ENCODE measurements at regions not wholly inside any gene's neighbourhood (a gene's known extent, or its start where the extent isn't known, plus 50 kb on each side); places are given as distances from the start of the nearest gene placed in this dataset.
"Not testable (repeated sequence)": the region's sequence is repeated elsewhere in the genome, so short reads cannot be mapped to it uniquely, and the experiment has no call there.

GRCh38 chr13:90311929-90312328 is 1035.6 kb upstream of the MIR17HG start:
- DNase-seq: no peak

GRCh38 chr13:90315061-90315460 is 1032.4 kb upstream of the MIR17HG start:
- DNase-seq: no peak

GRCh38 chr13:90320664-90321063 is 1026.8 kb upstream of the MIR17HG start:
- no peak for DNase-seq

GRCh38 chr13:90321281-90321931 is 1026.1 kb upstream of the MIR17HG start:
- no peak for DNase-seq

GRCh38 chr13:90329641-90330040 is 1017.8 kb upstream of the MIR17HG start:
- DNase-seq: no peak

- no peak for DNase-seq
These were observed 1015.5 kb upstream of the MIR17HG start for GRCh38 chr13:90331974-90332373.

GRCh38 chr13:90336507-90336906 is 1011.0 kb upstream of the MIR17HG start:
- DNase-seq: no peak

GRCh38 chr13:90341348-90341747 is 1006.1 kb upstream of the MIR17HG start:
- not testable (repeated sequence) for DNase-seq

GRCh38 chr13:90348477-90349136 is 998.9 kb upstream of the MIR17HG start:
- not testable (repeated sequence) for DNase-seq

GRCh38 chr13:90352763-90353162 is 994.7 kb upstream of the MIR17HG start:
- DNase-seq: no peak

GRCh38 chr13:90355162-90355751 is 992.2 kb upstream of the MIR17HG start:
- no peak for DNase-seq

- DNase-seq: no peak
These were observed 986.7 kb upstream of the MIR17HG start for GRCh38 chr13:90360785-90361184.

- DNase-seq: no peak
These were observed 984.8 kb upstream of the MIR17HG start for GRCh38 chr13:90362707-90363106.

- no peak for DNase-seq
These were observed 982.4 kb upstream of the MIR17HG start for GRCh38 chr13:90365130-90365529.

- no peak for DNase-seq
These were observed 973.3 kb upstream of the MIR17HG start for GRCh38 chr13:90374168-90374567.

GRCh38 chr13:90375851-90376250 is 971.6 kb upstream of the MIR17HG start:
- no peak for DNase-seq

- no peak for DNase-seq
These were observed 965.1 kb upstream of the MIR17HG start for GRCh38 chr13:90382425-90382824.

GRCh38 chr13:90385781-90386489 is 961.6 kb upstream of the MIR17HG start:
- no peak for DNase-seq

GRCh38 chr13:90388887-90389452 is 958.5 kb upstream of the MIR17HG start:
- no peak for DNase-seq

GRCh38 chr13:90389537-90389936 is 958.0 kb upstream of the MIR17HG start:
- no peak for DNase-seq

- no peak for DNase-seq
These were observed 954.1 kb upstream of the MIR17HG start for GRCh38 chr13:90393408-90393807.

GRCh38 chr13:90395348-90395747 is 952.1 kb upstream of the MIR17HG start:
- DNase-seq: no peak

GRCh38 chr13:90395846-90396245 is 951.6 kb upstream of the MIR17HG start:
- DNase-seq: no peak
